SH-SY5Y (cell line): ENCODE measurements at regions not wholly inside any gene's neighbourhood (a gene's known extent, or its start where the extent isn't known, plus 50 kb on each side); places are given as distances from the start of the nearest gene placed in this dataset.

Source experiments
- GATA2 ChIP-seq: IDR thresholded peaks from 2 replicates; pipeline ENCODE4 v1.6.1; 2011; ENCODE audit warnings: mild to moderate bottlenecking, low read depth, low read length
- GATA3 ChIP-seq: IDR thresholded peaks from 2 replicates; pipeline ENCODE4 v1.6.1; 2011; ENCODE audit warnings: low read depth, mild to moderate bottlenecking, low read length, moderate library complexity

DNA sequence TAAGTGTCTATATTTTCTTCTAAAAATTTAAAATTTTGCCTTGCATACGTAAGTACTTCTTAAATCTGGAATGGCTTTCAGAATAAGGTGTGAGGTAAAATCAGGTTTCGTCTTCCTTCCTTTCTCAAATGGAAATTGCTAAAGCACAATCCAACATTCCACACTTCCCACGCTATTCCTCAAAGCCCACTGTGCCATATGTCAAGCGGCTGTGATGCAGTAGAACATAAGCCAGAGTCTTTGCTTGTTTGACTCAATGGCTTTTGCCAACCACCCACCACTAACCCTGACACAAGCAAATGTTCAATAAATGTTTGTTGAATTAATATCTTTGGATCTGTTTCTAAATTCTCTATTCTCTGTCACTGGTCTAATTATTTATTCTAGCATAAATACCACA, 1199.7 kb upstream of the TENM3 start:
- TF ChIP-seq GATA2 (no peak), GATA3 (no peak)
